Suppressor macrophage treated with lipopolysaccharide for 4 hours (primary cell): ENCODE measurements at regions not wholly inside any gene's neighbourhood (a gene's known extent, or its start where the extent isn't known, plus 50 kb on each side); places are given as distances from the start of the nearest gene placed in this dataset.

ENCODE experiments used
- DNase-seq: peaks from one replicate; pipeline ENCODE4 v3.0.0-alpha.2; 2020

DNA sequence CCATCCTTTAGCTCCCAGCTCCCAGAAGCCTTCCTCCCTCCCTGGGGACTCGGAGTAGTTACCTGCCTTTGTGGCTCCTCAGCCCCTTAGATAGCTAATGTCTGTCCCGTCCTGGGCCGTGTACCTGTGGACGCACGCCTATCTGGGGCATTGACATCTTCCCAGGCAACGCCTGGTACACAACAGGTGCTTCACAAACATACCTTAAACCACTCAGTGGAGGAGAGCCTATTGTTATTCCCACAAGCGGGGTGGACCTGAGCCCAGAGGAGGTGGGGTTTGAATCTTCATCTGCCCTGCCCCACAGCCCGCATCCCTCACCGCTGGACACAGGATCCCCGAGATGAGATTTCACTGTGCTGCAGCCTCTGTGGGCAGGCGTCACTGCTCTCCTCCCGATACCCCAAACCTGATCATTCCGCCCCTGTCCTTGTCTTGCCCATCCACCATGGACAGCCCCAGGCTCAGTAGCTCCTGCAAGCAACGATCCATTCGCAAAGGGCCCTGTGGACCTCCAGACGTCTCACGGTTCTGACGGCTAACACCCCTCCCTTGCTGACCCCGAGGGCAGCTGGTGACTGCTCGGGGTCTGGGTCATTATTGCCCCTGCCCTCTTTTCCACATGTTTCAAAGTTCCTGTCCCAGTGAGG is 73.8 kb upstream of the SHISAL1 start:
- no peak for DNase-seq

DNA sequence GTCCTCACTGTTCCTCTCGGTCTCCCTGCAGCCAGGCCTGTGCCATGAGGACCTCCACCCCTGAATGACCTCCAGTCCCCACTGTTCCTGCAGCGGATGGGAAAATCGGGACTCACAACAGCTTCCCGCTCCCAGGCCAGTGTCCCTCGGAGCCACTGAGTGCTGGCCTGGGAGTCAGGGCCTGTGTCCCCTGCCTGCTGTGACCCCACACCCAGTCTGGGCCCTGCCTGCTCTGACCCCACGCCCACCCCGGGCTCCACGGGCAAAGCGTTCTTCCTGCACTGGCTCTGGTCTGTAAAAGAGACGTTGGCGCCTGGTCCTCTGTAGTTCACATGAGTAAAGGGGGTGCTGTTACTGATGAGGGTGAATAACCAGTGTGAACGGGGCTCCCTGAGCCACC is 73.0 kb upstream of the SHISAL1 start:
- no peak for DNase-seq

DNA sequence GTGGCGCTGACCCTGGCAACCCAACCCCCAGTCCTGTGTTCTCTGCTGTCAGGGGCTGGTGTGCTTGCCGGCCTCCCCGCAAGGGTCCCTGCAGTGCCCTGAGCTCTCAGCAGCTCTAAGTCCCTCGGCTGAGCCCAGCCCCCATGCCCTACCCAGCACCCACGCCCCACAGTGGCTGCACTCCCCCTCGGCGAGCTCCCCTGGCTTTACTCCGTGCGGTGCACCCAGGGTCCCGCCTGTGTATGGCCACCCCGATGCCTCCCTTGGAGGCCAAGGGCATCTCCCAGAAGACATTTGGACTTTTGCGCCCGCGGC is 72.5 kb upstream of the SHISAL1 start:
- DNase-seq, result no peak

DNA sequence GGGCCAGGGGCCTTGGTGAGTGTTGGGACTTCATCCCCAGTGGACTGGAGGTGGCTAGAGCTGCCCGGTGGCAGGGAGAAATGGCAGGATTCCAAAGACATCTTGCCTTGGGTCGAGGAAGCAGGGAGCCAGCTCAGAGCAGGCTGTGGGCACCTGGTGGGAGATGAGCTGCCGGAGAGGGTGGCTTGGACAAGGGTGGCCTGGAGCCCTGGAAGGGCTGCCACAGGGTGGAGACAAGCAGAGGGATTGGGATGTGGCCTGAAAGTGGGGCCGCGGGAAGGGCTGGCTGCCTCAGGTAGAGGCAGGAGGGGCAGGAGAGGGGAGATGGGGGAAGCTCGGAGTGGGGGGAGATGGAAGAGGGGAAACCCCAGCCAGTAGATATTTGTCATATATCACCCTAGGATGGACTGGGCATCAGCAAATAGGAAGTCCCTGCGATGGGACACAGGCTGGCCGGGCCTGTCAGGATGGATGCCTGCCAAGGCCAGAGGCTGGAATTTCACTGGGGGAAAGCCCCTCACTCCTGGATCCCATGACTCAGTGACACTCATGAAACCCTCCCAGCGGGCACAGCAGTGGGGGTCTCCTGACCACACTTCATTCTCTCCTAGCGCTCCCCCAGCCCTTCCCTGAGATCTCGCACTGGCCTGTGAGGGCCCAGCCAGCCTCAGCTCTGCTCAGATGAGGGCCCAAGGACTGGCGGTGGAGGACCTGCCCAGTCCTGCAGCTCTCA is 72.0 kb upstream of the SHISAL1 start:
- no peak for DNase-seq

DNA sequence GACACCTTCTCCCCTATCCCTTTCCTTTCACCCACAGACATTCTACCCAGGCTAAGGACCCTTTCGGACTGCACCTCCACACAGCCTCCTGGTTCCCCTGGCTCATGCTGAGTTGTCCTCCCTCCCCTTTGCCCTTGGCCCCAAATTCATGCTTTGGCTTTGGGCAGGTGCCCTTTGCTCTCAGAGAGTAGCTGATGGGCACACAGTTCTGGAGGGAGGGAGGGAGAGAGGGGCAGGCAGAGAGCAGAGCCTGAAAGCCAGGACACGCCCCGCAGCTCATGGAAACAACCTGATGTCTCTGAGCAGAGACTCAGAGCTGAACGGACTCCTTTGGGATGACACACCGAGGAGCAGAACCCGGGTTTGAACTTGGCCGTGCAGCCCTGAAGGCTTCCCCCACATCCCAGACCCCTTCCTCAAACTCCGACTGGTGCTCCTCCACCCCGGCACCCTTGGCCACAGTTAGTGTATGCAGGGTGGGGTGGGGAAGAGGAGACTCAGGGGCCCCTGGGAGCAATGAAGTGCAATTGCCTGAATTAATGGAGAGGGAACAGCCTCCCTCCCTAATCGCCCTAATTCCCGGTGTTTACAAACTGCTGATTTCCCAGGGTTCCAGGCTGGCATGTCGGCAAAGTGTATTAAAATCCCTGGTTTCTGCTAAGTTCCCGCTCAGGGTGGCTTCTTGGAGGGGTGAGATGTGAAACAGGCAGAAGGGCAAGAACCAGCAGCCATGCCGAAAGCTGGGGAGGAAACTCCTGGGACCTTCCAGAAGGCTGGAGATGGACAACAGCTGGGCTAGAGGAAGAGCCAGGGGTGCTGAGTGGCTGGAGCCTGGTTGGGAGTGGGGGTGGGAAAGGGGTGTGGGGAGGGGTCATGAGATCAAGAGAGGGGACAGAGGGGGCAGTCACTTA is 71.2 kb upstream of the SHISAL1 start:
- DNase-seq, result no peak

DNA sequence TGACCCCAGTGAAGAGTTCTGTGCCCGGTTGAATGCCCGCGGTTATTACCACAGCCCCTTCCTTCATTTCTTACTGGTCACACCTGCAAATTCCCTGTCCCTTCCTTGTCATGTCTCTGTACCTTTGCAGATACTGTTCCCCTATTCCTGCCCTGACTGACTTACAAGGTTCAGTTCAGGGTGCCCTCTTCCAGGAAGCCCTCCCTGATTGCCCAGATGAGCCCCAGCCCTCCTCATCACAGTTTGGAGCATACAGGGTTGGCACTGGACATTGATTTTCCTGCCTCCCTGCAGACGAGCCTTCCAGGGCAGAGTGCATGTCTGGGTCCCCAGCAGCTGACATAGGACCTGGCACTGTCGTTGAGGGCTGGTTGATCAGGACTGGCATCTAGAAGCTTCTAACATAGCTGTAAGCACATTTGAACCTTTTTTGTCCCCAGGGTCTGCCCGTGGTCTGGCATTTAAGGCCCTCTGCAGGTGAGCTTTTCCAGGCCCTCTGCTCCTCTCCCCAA is 70.4 kb upstream of the SHISAL1 start:
- DNase-seq, result no peak

DNA sequence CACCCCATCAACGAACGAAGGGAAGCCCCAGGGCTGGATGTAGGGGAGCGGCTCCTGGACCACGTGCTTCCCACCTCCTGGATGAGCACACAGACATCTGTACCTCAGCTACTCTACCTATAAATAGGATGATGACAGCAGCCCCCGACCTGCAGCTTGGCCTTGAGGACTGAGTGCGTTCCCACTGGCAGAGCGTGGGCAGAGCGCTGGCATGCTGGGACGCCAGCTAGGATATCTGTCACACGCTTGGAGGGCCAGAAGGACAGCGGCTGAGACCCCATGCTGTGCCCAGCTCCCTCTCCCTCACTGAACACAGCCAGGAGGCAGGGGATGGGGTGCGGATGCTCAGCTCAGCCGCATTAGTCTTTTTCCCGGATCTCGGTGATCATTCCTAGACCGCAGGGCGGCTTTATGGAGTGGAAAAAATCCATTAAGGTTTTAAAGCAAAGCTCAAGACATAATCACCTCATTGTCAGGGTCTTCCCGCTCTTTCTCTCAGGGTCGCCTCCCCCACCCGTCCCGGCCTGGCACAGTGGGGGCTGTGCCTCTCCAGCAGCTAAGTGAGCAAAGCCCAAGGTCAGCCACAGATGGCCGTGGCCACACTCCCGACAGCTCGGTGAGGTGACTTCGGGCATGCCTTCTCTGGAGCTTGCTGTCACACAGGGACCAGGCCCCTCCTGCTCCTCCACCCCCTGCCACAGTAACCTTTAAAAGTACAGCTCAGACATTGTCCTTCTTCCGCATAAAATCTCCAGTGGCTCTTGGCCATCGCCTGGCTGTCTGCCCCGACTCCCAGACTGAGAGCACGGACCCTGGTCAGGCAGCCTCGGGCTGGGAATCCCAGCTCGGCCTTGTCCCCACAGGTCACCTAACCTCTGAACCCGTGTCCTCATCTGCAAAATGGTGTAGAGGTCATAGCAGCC is 69.6 kb upstream of the SHISAL1 start:
- no peak for DNase-seq

DNA sequence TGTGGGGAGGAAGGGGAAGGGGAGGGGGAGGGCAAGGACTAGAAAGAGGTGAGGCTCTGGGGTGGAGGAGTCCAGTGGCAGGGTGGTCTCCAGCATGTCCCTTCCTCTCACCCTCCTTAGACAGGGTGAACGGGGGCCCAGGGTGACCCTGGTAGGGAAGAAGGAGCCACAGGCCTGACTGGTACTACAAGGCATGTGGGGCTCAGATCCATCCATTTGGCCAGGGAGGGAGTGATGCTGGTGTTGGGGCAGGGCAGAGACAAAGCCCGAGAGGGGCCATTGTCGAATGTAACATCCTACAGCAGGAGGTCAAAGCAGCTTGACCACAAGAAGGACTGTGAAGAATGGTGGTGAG is 69.0 kb upstream of the SHISAL1 start:
- no peak for DNase-seq

DNA sequence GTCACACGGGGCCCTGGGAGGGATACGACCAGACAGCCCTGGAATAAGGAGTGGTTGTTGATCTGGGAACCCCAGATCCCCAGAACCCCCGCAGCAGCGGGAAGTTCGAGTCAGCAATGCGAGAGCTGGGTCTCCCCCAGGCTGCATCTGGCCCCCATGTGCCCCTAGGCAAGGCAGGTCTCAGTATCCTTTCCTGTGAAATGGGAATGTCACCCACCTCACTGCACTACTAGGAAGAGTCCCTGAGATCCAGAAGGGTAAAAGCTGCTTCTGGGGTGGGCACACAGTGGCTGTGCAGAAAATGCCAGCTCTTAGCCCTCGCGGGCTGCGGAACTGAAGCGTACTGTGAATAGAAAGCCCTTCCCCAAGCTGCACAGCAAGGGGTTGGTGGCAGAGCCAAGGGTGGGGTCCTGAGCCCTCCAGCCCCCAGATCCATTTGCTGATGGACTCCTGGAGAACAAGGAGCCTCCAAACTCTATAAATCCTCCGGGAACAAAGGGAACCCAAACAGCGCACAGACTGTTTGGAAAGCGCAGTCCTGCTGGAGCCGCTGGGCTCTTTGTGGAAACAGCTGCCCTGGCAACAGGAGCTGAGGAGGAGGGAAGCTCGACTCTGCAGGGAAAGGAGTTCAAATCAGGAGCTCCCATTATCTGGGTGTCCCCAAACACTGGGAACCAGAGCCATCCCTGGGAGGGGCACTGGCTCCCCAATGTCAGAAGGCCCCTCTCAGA is 68.2 kb upstream of the SHISAL1 start:
- no peak for DNase-seq

DNA sequence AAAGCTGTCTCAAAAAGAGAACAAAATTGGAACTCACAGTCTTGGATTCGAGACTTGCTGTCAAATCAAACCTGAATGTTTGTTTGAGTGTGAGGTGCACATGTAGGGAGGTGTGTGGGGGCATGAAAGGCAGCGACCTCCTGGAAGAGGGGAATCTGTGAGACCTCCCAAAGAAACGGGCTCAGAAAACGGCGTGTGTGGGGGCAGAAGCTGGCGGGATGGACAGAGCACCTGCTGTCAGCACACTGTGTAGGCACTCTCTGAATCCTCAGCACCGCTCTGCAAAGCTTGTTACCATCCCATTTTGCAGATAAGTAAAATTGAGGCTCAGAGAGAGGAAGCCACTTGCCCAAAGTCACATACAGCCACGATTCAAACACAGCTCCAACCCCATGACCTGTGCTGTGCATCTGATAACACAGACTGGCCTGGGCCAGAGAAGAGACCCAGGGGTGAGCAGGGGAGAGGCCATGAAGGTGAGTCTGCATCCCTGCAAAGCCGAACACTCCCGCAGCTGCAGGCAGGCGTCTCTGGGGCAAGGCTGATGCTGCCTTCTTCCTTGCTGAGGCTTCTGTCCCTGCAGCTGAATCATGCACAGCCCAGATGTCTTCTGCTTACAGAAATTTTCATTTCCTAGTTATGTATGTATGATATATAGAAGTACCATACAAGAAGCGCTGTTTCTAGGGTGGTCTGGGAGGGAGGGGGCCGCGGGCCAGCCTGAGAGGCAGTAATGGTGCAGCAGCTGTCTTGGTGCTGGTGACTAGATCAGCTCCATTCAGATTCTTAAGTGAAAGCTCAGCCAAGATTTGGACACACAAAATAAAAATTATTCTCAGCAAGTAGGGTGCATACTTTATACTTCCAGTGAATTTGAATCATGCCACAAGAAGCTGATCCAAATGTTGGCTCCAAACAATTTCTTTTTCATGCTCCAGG is 67.3 kb upstream of the SHISAL1 start:
- DNase-seq, result no peak

DNA sequence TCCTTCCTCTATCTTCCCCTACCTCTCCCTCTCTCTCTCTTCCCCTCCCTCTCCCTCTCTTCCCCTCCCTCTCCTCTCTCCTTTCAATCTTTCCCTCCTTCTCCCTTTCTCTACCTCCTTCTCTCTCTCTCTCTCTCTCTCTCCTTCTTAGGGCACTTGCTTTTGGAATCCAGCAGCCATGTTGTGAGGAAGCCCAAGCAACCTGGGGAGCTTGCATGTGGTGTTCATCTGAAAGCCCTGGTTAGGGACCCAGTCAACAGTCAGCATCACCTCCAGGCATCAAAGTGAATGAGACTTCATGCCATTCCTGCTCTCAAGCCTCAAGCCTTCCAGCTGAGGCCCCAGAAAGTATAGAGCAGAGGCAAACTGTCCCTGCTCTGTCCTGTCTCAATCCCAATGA is 65.6 kb upstream of the SHISAL1 start:
- DNase-seq, result no peak

DNA sequence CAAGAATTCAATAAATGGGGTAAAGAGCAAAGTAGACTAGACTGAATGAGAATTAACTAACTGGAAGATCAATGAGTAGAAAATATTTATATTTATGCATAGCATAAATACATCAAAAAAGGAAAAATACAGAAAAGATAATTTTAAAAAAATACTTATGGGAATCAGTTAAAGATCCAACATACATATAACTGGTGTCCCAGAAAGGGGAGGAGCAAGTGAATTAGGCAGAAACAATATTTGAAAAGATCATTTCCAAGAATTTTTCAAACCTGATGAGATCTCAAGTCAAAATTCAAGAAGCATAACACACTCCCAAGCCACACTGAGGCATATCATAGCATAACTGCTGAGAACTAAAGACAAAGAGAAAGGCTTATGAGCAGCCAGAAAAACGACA is 62.7 kb upstream of the SHISAL1 start:
- DNase-seq, result no peak

DNA sequence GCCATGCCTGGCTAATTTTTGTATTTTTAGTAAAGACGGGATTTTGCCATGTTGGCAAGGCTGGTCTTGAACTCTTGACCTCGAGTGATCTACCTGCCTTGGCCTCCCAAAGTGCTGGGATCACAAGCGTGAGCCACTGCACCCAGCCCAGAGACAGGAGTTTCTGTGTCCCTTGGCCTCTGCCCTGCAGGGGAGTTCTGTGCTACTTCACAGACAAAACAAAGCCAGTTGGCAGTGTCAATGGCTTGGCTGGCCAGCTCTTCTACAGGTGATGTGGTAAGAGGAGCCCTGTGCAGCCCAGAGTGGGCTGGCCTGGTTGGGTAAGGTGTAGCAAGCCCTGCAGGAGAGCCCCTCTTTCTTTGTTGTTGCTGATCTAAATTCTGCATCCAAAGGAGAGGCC is 60.5 kb upstream of the SHISAL1 start:
- no peak for DNase-seq

DNA sequence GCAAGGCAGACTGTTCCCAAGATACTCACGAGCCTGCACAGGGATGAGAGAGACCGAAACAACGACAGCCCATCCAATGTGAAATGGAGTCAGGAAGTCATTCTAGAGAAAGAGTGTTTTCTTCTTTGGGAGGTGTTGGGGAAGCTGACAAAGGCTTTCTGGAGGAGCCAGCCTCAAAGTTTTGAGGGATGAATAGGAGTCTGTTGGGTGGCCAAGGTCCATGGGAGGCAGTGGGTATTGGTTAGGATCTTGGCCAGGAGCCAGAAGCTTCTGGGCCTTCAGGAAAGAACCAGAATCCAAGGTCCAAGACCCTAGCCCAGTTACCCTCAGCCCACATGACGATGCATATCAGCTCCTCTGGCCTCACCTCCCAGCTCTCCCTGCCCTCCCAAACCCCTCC is 59.9 kb upstream of the SHISAL1 start:
- DNase-seq, result no peak

DNA sequence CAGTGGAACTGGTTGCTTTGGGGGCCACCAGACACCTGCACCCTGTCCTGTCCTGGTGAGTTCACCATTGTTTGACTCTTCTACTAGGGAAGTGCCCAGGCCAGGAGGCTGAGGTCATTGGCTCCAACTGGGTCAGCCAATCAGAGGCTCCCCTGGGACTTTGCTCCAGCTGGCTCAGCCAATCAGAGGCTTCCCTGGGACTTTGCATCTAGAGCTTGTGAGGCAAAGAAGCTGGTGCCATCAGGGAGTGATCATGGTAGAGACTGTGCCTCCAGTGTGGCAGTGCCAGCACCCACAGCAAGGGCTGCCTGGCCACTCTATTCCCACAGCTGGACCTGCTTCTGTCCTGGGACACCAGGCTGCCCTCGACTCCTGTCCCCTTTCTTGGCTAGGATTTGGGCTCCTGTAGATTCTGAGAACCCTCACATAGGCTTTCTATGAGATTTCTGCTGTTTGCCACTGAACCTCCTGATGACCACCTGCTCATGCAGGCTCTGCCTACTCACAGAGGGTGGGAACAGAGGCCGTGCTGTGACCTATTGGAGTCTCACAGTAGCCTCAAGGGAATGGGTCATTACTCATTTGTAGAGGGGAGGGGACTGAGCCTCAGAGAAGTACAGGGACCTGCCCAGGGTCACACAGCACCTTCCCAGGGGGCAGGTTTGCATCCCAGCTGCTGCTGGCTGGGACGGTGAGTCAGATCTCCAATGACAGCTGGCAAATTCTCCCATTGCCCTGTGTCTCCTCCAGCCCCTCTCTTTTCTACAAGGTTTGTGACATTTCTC is 59.2 kb upstream of the SHISAL1 start:
- no peak for DNase-seq

DNA sequence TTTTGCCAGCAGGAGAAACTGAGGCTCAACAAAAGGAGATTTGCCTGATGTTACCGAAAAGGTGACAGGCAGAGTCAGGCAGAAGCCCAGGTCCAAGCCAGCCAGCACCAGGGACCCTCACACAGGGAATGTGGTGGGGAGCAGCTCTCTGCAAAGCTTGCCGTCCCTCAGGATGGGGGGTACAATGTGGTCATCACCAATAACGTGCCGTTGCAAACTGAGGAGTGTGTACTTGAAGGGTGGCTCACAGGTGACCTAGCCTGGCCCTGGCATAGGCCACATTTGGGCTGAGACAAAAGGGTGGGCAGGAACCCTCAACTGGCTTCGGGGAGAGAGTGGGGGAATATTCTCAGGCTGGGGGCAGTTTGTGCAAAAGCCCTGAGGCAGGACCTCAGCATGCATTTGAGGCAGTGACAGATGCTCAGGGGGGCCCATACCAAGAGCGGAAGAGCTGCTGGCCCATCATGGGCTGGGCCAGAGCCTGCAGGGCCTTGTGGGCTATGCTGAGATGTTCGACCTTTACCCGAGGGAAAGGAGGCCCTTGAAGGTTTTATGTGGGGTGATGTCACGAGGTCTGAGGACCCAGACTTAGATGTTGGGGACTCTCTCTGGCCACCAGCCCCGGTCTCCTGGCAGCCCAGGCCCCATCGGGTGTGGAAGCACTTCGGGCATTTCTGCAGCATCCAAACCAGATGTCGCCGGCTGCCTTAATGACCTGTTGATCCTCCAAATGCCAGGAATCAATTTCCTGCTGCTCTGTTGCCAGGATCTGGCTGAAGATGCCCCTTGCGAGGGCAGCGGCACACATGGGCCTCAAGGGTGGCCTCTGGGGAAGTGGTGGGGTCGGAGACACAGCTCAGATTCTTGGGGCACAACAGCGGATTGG is 57.4 kb upstream of the SHISAL1 start:
- DNase-seq, result no peak

DNA sequence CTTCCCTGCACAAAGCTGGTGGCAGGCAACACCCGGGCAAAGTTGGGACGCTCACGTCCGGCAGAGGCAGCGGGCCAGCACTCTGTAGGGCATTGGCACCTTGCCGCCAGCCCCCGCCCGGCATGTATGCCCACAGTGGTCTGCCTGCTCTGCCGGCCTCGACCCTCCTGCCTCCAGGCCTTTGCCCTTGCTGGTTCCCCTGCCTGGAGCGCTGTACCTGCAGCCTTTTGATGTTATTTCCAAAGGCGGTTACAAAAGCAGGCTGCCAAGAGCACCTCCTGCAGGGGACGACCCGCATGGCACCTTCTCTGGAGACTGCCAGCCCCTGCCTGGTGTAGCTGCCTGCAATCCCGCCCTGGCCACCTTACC is 56.5 kb upstream of the SHISAL1 start:
- DNase-seq, result no peak

DNA sequence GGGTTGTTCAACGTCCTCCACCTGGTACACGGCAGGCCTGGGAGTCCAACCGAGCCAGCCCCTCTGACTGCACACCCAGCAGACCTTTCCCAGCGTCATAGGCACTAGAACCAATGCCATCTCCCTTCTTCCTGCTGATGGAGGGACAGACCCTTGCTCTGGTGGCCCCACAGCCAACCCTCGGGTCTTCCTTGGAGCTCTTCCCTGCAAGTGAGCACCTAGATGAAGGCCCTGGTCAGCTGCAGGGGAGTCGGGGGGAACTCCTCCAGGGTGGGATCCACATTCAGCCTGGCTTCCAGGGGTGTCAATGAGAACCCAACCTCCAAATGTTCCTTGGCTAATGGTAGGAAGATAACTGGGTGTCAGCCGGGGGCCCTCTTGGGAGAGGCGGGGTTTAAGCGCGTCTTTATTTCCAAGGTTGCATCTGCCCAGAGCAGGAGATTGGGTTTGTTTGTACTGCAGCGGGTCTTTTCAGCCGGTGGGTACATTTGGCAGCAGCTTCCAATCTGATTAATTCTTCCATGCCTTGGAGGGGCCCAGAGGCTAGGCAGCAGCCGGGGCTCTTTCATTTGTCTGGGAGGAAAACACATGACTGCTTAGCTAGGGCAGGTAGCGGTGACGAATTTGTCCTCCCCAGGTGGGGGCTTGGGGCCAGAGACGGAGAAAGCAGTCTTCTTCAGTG is 56.0 kb upstream of the SHISAL1 start:
- no peak for DNase-seq
